Nephron progenitor cell (in vitro differentiated cells): ENCODE measurements at regions not wholly inside any gene's neighbourhood (a gene's known extent, or its start where the extent isn't known, plus 50 kb on each side); places are given as distances from the start of the nearest gene placed in this dataset.

Source experiments
- DNase-seq: peaks from one replicate; pipeline ENCODE4 v3.0.0; 2021
- H3K27ac Mint-ChIP-seq: 2 replicates; pipeline ENCODE4 v1.8.0; 2021; ENCODE audit warnings: mild to moderate bottlenecking, moderate library complexity, mixed read lengths
- H3K27me3 Mint-ChIP-seq: 2 replicates; pipeline ENCODE4 v1.8.0; 2021; ENCODE audit warnings: mild to moderate bottlenecking, low read depth, mixed read lengths; ENCODE audit not compliant: poor library complexity
- H3K36me3 Mint-ChIP-seq: 2 replicates; pipeline ENCODE4 v1.8.0; 2021; ENCODE audit warnings: low read depth, mixed read lengths
- H3K4me1 Mint-ChIP-seq: 2 replicates; pipeline ENCODE4 v1.8.0; 2021; ENCODE audit warnings: mixed read lengths
- H3K4me3 Mint-ChIP-seq: 2 replicates; pipeline ENCODE4 v1.8.0; 2021; ENCODE audit warnings: mild to moderate bottlenecking, moderate library complexity, mixed read lengths
- H3K9me3 Mint-ChIP-seq: 2 replicates; pipeline ENCODE4 v1.8.0; 2021; ENCODE audit warnings: mild to moderate bottlenecking, moderate library complexity, mixed read lengths
- CTCF ChIP-seq: fragments of 200-600 bp; sonication (generic); IDR thresholded peaks from 2 replicates; pipeline ENCODE4 v1.5.0; 2021; ENCODE audit warnings: antibody characterized with exemption

- Mint-ChIP-seq H3K4me1 (peaks cover 6% of the 10 kb centered on the region), H3K9me3 (peaks cover 12% of the 10 kb centered on the region), H3K4me3 (no peak overlapping the region)
These were observed 317.6 kb upstream of the PROX1 start for GRCh38 chr1:213669964-213670691.

GRCh38 chr1:213670692-213671023 is 317.1 kb upstream of the PROX1 start:
- DNase-seq, result no peak
- Mint-ChIP-seq H3K4me1 (peaks cover 6% of the 10 kb centered on the region), H3K36me3 (no peaks in the 10 kb centered on the region), H3K27ac (no peak overlapping the region), H3K27me3 (peaks cover 3% of the 10 kb centered on the region), H3K9me3 (peaks cover 13% of the 10 kb centered on the region), H3K4me3 (no peak overlapping the region)
- no peak for TF ChIP-seq CTCF

More at GRCh38 chr1:213669964-213670691, 317.6 kb upstream of the PROX1 start:
- peaks cover 3% of the 10 kb centered on the region for H3K27me3 Mint-ChIP-seq
- no peaks in the 10 kb centered on the region for H3K36me3 Mint-ChIP-seq
- TF ChIP-seq CTCF, result no peak
- no peak for DNase-seq
- peak overlapping the region; percentile 27 for H3K27ac Mint-ChIP-seq

- no peaks in the 10 kb centered on the region for H3K4me1 Mint-ChIP-seq
- no peak overlapping the region for H3K27ac Mint-ChIP-seq
- no peaks in the 10 kb centered on the region for H3K36me3 Mint-ChIP-seq
- TF ChIP-seq CTCF, result no peak
- no peak overlapping the region for H3K4me3 Mint-ChIP-seq
- no peak for DNase-seq
- peaks cover 3% of the 10 kb centered on the region for H3K27me3 Mint-ChIP-seq
- H3K9me3 Mint-ChIP-seq, result peaks cover 14% of the 10 kb centered on the region
These were observed 312.7 kb upstream of the PROX1 start for GRCh38 chr1:213675043-213675442.

- no peak for DNase-seq
- no peak overlapping the region for H3K4me3 Mint-ChIP-seq
- peaks cover 12% of the 10 kb centered on the region for H3K4me1 Mint-ChIP-seq
These were observed 311.0 kb upstream of the PROX1 start for GRCh38 chr1:213676736-213677135.

GRCh38 chr1:213678348-213678747 is 309.4 kb upstream of the PROX1 start:
- peaks cover 14% of the 10 kb centered on the region for H3K9me3 Mint-ChIP-seq
- no peak for TF ChIP-seq CTCF
- H3K27me3 Mint-ChIP-seq, result peaks cover 10% of the 10 kb centered on the region
- H3K27ac Mint-ChIP-seq, result no peak overlapping the region
- no peak for DNase-seq
- no peak overlapping the region for H3K4me3 Mint-ChIP-seq
- peaks cover 17% of the 10 kb centered on the region for H3K4me1 Mint-ChIP-seq
- H3K36me3 Mint-ChIP-seq, result no peaks in the 10 kb centered on the region

More at GRCh38 chr1:213676736-213677135, 311.0 kb upstream of the PROX1 start:
- Mint-ChIP-seq H3K9me3 (peaks cover 14% of the 10 kb centered on the region), H3K27me3 (peaks cover 3% of the 10 kb centered on the region), H3K27ac (no peak overlapping the region), H3K36me3 (no peaks in the 10 kb centered on the region)
- TF ChIP-seq CTCF, result no peak

- Mint-ChIP-seq H3K27me3 (peaks cover 13% of the 10 kb centered on the region), H3K27ac (no peak overlapping the region), H3K4me1 (peaks cover 17% of the 10 kb centered on the region), H3K4me3 (no peak overlapping the region), H3K9me3 (peaks cover 14% of the 10 kb centered on the region), H3K36me3 (no peaks in the 10 kb centered on the region)
- DNase-seq, result no peak
- no peak for TF ChIP-seq CTCF
These were observed 309.0 kb upstream of the PROX1 start for GRCh38 chr1:213678753-213679152.
